ENCODE measurements at regions not wholly inside any gene's neighbourhood (a gene's known extent, or its start where the extent isn't known, plus 50 kb on each side); places are given as distances from the start of the nearest gene placed in this dataset.

- no peak for TF ChIP-seq POLR2AphosphoS5 (IDR thresholded peaks at IDR 0.05; ENCODE audit: low read depth, low read length)
- TF ChIP-seq REST (IDR thresholded peaks at IDR 0.05; ENCODE audit: insufficient read depth in 1 of 2, low read depth in 2 of 2, low read length in 2 of 2) = no peak
- TF ChIP-seq TAF1 (IDR thresholded peaks at IDR 0.05; ENCODE audit: borderline replicate concordance, insufficient read depth, low read length) = no peak
- TF ChIP-seq FOXP2 (optimal IDR thresholded peaks at IDR 0.05; ENCODE audit: borderline replicate concordance, extremely low read depth, extremely low read length, insufficient read depth) = no peak
Measured at GRCh38 chr4:60502733-60503132, 697.4 kb upstream of the ADGRL3 start.

Measured in PFSK-1 (cell line).